ENCODE measurements at regions not wholly inside any gene's neighbourhood (a gene's known extent, or its start where the extent isn't known, plus 50 kb on each side); places are given as distances from the start of the nearest gene placed in this dataset.

DNA sequence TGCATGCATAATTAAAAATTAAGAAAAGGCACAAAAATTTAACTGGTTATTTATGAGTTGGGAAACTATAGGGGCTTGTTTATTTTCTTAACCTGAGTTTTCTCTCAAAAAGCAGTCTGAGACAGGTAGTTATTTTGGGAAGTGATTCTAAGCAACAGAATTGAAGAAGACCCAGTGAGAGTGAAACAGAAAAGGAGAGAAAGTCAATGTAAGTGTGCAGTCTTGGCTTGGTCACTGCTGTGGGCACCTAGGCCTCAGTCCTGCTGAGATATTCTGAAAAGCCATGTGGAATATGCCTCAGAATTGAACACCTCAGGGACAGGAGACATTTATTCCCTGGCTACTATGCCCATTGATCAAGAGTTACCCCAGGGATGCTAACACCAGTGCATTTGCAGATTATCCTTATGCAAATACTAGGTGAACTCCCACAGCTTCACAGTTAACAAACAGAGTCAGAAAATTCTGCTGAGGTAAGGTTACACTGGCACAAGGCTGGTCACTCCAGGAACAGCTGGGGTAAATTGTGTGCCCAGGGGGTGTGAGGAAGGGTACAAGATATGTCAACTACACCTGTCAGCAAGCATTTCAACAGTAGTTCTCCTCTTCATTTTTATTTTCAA is 222.7 kb downstream of the EFHB start:
- DNase-seq: no peak

DNA sequence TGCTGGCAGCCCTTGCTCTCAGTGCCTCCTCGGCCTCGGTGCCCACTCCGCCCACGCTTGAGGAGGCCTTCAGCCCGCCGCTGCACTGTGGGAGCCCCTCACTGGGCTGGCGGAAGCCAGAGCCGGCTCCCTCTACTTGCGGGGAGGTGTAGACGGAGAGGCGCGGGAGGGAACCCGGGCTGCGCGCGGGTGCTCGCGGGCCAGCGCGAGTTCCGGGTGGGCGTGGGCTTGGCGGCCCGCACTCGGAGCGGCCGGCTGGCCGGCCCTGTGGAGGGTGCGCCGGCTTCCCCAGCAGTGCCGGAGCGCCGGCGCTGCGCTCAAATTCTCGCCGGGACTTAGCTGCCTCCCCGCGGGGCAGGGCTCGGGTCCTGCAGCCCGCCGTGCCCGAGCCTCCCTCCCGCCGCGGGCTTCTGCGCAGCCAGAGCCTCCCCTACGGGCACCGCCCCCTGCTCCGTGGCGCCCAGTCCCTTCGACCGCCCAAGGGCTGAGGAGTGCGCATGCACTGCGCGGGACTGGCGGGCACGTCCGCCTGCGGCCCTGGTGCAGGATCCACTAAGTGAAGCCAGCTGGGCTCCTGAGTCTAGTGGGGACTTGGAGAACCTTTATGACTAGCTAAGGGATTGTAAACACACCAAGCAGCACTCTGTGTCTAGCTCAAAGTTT is 231.5 kb downstream of the EFHB start:
- no peak for DNase-seq

DNA sequence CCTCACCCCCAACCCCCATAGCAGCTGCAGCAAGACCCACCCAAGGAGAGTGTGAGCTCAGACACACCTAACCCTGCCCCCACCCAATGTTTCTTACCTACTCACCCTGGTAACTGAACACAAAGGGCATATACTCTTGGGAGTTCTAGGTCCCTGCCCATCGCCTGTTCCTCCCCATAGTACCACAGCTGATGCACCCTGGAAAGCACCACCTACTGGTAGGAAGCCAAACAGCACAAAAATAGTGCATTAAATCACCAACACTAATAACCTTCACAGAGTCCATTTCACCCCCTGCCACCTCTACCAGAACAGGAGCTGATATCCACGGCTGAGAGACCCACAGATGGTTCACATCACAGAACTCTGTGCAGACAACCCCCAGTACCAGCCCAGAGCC is 245.2 kb downstream of the EFHB start:
- DNase-seq: no peak

- DNase-seq: no peak
Observed at GRCh38 chr3:19668163-19668562, 265.9 kb downstream of the EFHB start.

GRCh38 chr3:19662486-19662885 is 271.5 kb downstream of the EFHB start:
- no peak for DNase-seq

DNA sequence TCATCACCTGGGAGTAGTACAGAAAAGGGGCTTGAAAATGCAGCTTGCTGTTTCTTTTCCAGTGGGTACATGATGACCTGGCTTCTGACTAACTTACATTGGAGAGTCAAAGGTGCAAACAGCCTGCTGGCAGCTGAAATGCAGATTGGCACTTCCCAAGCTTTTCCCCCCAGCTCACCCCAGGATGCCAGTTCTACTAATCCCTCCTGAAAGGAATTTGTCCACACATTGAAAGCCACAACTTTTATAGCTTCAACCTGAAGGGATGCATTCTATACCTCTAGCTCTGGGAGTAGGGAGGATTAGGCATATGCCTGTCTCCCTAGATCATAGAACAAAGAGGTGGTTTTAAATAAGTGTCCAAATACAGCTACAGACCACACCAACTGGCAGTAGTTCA is 281.7 kb downstream of the EFHB start:
- DNase-seq: no peak

DNA sequence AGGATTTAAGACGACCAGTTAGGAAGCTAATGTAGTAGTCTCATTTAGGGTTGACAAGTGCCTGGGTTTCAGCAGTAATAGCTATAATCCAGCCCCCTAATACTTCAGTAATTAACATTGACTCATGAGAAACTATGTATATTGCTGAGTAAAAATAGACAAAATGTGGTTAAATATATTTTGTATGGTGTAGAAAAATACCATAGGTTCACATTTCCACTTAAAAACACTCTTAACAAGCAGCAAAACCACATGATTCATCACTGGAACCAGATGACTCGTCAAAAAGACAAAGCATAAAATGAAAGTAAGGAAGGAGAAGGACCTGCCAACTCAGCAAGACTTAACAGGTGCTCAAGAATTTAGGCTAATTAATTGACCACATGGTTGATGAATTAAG is 288.9 kb downstream of the EFHB start:
- DNase-seq: no peak

- no peak for DNase-seq
Observed at GRCh38 chr3:19644405-19644804, 289.6 kb downstream of the EFHB start.

DNA sequence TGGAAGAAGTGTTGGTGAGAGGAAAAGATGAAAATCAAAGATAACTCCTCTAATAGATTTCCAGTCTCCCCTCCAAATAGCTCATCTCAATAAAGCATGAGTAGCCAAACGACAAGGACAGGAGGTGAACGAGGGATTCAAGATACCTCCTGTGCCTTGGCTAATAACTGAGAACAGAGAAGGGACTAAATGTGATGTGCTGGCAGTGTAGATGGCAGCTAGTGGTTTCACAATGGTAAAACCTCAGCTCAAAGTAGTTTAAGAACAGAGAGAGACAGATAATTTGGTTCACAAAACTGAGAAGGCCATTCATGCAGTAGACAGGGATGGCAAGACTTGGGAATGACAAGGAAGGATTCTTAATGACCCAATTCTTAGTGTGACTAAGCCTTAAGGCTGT is 292.6 kb downstream of the EFHB start:
- DNase-seq: no peak

DNA sequence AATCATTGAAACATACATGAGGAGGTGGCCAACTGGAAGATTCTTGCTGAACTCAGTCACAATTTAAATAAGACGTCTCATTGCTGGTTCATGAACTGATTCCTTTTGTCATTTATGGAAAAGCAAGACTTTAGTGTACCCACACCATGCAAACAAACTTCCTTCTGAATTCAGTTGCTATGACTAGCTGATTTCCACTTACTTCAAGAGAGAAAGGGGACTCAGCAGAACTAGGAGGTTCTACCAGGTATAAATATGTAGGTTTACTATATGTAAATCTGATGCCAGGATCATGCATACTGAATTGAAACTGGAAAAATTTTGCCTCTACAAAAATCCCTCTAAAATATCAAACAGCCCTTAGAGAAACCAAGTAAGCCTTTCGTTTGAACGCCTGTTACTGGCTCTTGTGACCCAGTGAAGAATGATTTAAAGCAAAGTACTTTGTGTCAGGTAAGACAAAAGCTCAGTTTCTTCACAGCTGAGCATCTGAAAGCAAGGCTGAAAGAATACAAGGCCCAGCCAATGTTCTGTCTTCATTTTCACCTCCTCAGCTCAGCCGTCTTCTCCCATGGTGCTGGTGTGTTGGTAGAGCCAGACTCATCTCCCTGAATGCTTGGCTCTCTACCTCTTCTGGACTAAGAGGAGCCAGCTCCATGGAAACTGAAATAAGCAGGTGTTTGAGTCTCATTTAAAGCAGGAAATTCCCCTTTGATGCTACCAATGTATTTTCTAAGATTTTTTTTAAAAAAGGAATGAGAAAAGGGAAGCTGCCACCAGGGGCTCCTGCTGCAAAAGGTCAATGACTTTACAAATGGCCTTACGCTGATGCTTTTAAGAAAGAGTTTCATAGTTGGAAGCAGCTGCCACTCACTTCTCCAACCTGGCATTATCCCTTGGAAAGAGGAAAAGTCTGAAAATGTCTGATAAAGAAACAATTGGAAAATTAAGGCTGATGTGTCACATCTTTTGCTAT is 301.6 kb downstream of the EFHB start:
- DNase-seq: no peak

- no peak for DNase-seq
Observed at GRCh38 chr3:19598870-19599269, 335.1 kb downstream of the EFHB start.

DNA sequence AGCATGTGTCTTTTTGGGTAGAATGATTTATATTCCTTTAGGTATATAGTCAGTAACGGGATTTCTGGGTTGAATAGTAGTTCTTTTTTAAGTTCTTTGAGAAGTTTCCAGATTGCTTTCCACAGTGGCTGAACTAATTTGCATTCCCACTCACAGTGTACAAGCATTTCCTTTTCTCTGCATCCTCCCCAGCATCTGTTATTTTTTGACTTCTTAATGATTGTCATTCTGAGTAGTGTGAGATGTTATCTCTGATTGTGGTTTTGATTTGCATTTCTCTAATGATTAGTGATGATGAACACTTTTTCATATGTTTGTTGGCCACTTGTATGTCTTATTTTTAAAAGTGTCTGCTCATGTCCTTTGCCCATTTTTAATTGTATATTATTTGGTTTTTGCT is 337.6 kb downstream of the EFHB start:
- no peak for DNase-seq

DNA sequence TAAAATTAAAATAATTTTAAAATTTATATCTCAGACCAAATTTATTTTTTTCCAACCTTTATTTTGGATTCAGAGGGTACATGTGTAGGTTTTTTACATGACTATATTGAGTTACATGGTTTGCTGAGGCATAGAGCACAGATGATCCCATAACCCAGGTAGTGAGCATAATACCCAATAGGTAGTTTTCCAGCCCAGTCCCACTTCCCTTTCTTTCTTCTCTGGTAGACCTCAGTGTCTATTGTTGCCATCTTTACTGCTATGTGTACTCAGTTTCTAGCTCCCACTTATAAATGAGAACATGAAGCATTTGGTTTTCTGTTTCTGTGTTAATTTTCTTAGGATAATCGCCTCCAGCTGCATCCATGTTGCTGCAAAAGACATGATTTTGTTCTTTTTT is 338.1 kb downstream of the EFHB start:
- DNase-seq: no peak
